OCI-LY1 (cell line): ENCODE measurements at regions not wholly inside any gene's neighbourhood (a gene's known extent, or its start where the extent isn't known, plus 50 kb on each side); places are given as distances from the start of the nearest gene placed in this dataset.

Experiments used
- H2AFZ ChIP-seq: fragments of 200-600 bp; sonication (generic), shearing (Covaris generic); 2 replicates; pipeline ENCODE4 v1.6.0; 2014; ENCODE audit warnings: antibody characterized with exemption, mild to moderate bottlenecking, low read length
- H3F3A ChIP-seq: fragments of 200-600 bp; sonication (generic), shearing (Covaris generic); 2 replicates; pipeline ENCODE4 v1.6.0; 2014; ENCODE audit warnings: mild to moderate bottlenecking, antibody characterized with exemption, low read length, moderate library complexity; ENCODE audit not compliant: insufficient read depth
- H3K27ac ChIP-seq: fragments of 200-600 bp; sonication (generic); 2 replicates; pipeline ENCODE4 v1.5.1; 2014; ENCODE audit warnings: low read length, mixed run types, mild to moderate bottlenecking, low read depth; ENCODE audit not compliant: poor library complexity, severe bottlenecking
- H3K27me3 ChIP-seq: fragments of 200-600 bp; sonication (generic); 2 replicates; pipeline ENCODE4 v1.6.0; 2014; ENCODE audit warnings: antibody characterized with exemption, mild to moderate bottlenecking, low read length, moderate library complexity; ENCODE audit not compliant: insufficient read depth
- H3K36me3 ChIP-seq: fragments of 200-600 bp; sonication (generic); 2 replicates; pipeline ENCODE4 v1.6.1; 2014; ENCODE audit warnings: mild to moderate bottlenecking, antibody characterized with exemption, low read length, moderate library complexity, mixed read lengths; ENCODE audit not compliant: insufficient read depth
- H3K4me1 ChIP-seq: fragments of 200-600 bp; sonication (generic); 2 replicates; pipeline ENCODE4 v1.5.1; 2014; ENCODE audit warnings: mild to moderate bottlenecking, low read length, moderate library complexity; ENCODE audit not compliant: insufficient read depth, severe bottlenecking
- H3K4me2 ChIP-seq: fragments of 200-600 bp; sonication (generic), shearing (Covaris generic); 2 replicates; pipeline ENCODE4 v1.6.1; 2014; ENCODE audit warnings: low read length
- H3K4me3 ChIP-seq: fragments of 200-600 bp; sonication (generic); 2 replicates; pipeline ENCODE4 v1.5.1; 2014; ENCODE audit warnings: low read length, low read depth, mild to moderate bottlenecking, mixed read lengths; ENCODE audit not compliant: poor library complexity, severe bottlenecking
- H3K79me2 ChIP-seq: fragments of 200-600 bp; shearing (Covaris generic); 2 replicates; pipeline ENCODE4 v1.6.1; 2016; ENCODE audit warnings: mixed run types, low read length, mixed read lengths; ENCODE audit not compliant: insufficient read depth
- H3K9ac ChIP-seq: fragments of 200-600 bp; sonication (generic), shearing (Covaris generic); 2 replicates; pipeline ENCODE4 v1.6.1; 2014; ENCODE audit warnings: mild to moderate bottlenecking, low read length, mixed read lengths
- H3K9me2 ChIP-seq: fragments of 200-600 bp; sonication (generic), shearing (Covaris generic); 2 replicates; pipeline ENCODE4 v1.6.1; 2014; ENCODE audit warnings: low read depth, mild to moderate bottlenecking, low read length, mixed read lengths
- H3K9me3 ChIP-seq: fragments of 200-600 bp; shearing (Covaris generic); 2 replicates; pipeline ENCODE4 v1.6.1; 2014; ENCODE audit warnings: low read length, mixed read lengths
- H4K20me1 ChIP-seq: fragments of 200-600 bp; sonication (generic), shearing (Covaris generic); 2 replicates; pipeline ENCODE4 v1.6.0; 2016; ENCODE audit warnings: mild to moderate bottlenecking, low read length; ENCODE audit not compliant: insufficient read depth
- EZH2 ChIP-seq: fragments of 200-600 bp; sonication (generic), shearing (Covaris generic); IDR thresholded peaks from 2 replicates; pipeline ENCODE4 v1.8.0; 2017; ENCODE audit warnings: borderline replicate concordance, mixed run types, mild to moderate bottlenecking, antibody characterized with exemption, low read length, moderate library complexity, mixed read lengths
- TF ChIP-seq, protein P1 (sequence below): fragments of 200-600 bp; sonication (generic), shearing (Covaris generic); IDR thresholded peaks from 2 replicates; pipeline ENCODE4 v1.5.1; 2017; ENCODE audit warnings: mild to moderate bottlenecking, antibody characterized with exemption, low read length, moderate library complexity, mixed read lengths

DNA sequence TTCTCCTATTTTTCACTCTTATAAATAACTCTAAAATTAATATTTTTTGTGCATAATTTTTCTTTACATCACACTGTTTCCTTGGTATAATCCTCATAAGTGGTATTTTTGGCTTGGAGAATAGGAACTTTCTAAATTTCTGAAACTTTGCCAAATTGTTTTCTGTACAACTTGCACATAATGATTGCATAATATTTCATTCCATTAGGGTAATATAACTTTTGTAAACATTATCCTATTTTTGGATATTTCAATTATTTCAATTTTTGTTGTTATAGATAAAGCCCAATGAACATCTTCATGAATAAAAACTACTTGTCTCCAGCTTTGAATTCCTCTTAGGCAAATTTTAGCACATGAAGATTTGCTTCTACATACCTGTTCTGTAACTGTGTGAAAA, 135.9 kb downstream of the ELAPOR2 start:
- H3F3A ChIP-seq, result no peaks in the 10 kb centered on the region
- TF ChIP-seq EZH2, result no peak
- TF ChIP-seq, protein P1, sequence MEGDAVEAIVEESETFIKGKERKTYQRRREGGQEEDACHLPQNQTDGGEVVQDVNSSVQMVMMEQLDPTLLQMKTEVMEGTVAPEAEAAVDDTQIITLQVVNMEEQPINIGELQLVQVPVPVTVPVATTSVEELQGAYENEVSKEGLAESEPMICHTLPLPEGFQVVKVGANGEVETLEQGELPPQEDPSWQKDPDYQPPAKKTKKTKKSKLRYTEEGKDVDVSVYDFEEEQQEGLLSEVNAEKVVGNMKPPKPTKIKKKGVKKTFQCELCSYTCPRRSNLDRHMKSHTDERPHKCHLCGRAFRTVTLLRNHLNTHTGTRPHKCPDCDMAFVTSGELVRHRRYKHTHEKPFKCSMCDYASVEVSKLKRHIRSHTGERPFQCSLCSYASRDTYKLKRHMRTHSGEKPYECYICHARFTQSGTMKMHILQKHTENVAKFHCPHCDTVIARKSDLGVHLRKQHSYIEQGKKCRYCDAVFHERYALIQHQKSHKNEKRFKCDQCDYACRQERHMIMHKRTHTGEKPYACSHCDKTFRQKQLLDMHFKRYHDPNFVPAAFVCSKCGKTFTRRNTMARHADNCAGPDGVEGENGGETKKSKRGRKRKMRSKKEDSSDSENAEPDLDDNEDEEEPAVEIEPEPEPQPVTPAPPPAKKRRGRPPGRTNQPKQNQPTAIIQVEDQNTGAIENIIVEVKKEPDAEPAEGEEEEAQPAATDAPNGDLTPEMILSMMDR, result no peak
- no peaks in the 10 kb centered on the region for H3K9me2 ChIP-seq
- H3K79me2 ChIP-seq, result no peaks in the 10 kb centered on the region
- no peaks in the 10 kb centered on the region for H3K36me3 ChIP-seq
- no peaks in the 10 kb centered on the region for H3K9me3 ChIP-seq
- no peak overlapping the region for H3K27ac ChIP-seq
- H2AFZ ChIP-seq, result no peak overlapping the region
- H3K9ac ChIP-seq, result no peak overlapping the region
- no peak overlapping the region for H3K4me3 ChIP-seq
- no peak overlapping the region for H3K4me2 ChIP-seq
- H3K27me3 ChIP-seq, result no peaks in the 10 kb centered on the region
- H3K4me1 ChIP-seq, result no peaks in the 10 kb centered on the region
- no peaks in the 10 kb centered on the region for H4K20me1 ChIP-seq

DNA sequence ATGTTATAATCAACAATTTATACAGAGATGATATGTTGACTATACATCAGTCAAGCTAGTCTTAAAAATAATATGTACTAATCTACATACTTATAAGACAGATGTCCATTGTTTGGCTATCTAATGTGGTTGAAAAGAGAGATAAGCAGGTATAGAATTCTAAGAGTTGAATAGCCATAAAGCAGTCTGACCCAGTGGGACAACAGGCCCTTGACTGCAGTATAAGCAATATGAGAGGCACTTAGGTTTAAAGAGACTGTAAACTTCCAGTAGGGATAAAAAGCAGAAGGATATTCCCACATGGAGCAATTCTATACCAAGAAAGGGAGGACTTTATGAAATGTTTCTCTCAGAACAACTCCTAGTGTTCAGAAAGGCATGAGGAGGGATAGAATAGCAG, 139.3 kb downstream of the ELAPOR2 start:
- Histone ChIP-seq H4K20me1 (no peaks in the 10 kb centered on the region), H2AFZ (no peak overlapping the region), H3K4me1 (no peaks in the 10 kb centered on the region), H3K27me3 (no peaks in the 10 kb centered on the region), H3F3A (no peaks in the 10 kb centered on the region), H3K9me3 (no peaks in the 10 kb centered on the region), H3K4me3 (no peak overlapping the region), H3K4me2 (no peak overlapping the region), H3K79me2 (no peaks in the 10 kb centered on the region), H3K9me2 (no peaks in the 10 kb centered on the region), H3K36me3 (no peaks in the 10 kb centered on the region), H3K9ac (no peak overlapping the region), H3K27ac (no peak overlapping the region)
- TF ChIP-seq EZH2, result no peak
- TF ChIP-seq, protein P1, result no peak

DNA sequence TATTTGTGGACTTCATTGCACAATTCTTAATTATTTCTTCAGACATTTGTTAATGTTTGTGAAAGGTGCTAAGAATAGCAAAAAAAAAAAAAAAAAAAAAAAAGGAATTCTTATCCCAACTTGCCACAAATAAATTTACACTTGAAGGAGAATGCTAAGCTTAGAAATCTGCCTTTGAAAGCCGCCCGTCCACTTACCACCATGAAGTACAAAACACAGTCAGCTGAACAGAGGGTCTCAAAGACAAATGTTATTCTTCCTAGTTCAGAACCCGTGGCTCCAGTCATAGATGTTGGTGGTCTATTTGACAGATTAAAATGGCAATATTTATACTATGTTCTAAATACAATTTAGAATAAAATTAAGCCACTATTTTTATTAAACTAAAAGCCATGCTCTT, 141.2 kb downstream of the ELAPOR2 start:
- Histone ChIP-seq H3K27ac (no peak overlapping the region), H3K9me2 (no peaks in the 10 kb centered on the region), H3K27me3 (no peaks in the 10 kb centered on the region), H3K9ac (no peak overlapping the region), H3F3A (no peaks in the 10 kb centered on the region), H3K4me3 (no peak overlapping the region), H3K4me2 (no peak overlapping the region), H2AFZ (no peak overlapping the region), H3K79me2 (no peaks in the 10 kb centered on the region), H4K20me1 (no peaks in the 10 kb centered on the region), H3K36me3 (no peaks in the 10 kb centered on the region), H3K9me3 (no peaks in the 10 kb centered on the region), H3K4me1 (no peaks in the 10 kb centered on the region)
- TF ChIP-seq, protein P1, result no peak
- no peak for TF ChIP-seq EZH2
